HG02981 (cell line): ENCODE measurements at regions not wholly inside any gene's neighbourhood (a gene's known extent, or its start where the extent isn't known, plus 50 kb on each side); places are given as distances from the start of the nearest gene placed in this dataset.

Experiments
- ATAC-seq: cut with Tn5 transposase; IDR thresholded peaks from one replicate; pipeline ENCODE4 v1.9.1; 2021; ENCODE audit warnings: mild to moderate bottlenecking, moderate library complexity; ENCODE audit not compliant: unreplicated experiment

DNA sequence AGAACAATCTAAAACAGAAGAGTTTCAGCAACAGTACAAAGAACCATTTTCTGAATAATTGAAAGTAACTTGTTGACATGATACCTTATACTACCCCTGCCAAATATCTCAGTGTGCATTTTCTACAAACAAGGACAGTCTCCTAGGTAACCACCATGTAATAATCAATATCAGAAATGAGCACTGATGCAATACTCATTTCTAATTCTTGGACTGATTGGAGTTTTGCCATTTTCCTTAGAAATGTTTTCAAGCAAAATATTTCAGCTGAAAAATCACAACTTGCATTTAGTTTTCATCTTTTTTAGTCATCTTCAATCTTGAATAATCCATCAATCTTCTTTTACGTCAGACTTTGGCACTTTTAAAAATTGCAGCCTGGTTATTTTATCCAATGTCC is 420.2 kb downstream of the CDC14C start:
- no peak for ATAC-seq

DNA sequence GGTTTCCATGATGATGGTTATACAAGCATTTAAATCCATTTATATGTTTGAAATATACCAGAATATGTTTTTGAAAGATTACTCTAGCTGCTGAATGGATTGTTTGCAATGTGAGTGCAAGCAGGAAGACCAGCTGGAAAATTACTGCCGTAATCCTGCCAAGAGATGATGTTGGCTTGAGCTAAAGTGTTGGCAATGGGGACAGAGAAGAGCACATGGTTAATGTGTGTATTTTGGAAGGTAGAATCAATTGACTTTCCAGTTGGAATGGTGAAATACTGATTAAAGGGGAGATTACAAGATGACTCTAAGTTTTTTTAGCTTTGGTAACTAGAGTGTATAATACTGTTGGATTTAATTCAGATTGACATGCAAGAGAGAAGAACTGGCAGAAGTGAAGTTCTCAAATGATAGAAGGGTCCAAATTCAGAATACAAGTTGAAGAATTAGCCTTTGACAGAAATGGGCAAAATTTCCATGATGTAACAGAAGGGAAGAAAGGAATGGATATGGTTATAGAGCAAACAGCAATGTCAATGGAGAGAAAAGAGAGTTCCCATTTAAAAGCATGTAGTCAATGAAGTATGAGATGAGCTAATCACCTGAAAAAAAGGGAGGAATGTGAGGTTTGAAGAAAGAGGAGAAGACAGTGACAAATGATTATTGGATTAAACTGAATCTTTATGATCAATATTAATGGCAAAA is 422.0 kb downstream of the CDC14C start:
- no peak for ATAC-seq

DNA sequence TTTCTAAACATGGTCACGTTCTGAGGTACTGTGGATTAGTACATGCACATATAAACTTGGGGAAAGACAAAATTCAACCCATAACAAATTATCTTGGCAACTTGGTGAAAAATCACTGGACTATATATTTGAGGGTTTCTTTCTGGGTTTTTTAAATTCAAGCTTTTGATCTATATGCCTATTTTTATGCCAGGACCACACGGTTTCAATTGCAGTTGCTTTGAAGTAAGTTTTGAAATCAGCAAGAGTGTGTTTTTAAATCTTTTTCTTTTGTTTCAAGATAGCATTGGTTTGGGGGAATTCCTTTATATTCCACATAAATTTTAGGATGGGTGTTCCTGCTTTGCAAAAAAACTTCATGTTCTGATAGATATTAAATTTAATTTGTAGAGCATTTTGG is 406.4 kb upstream of the VWC2 start:
- no peak for ATAC-seq

DNA sequence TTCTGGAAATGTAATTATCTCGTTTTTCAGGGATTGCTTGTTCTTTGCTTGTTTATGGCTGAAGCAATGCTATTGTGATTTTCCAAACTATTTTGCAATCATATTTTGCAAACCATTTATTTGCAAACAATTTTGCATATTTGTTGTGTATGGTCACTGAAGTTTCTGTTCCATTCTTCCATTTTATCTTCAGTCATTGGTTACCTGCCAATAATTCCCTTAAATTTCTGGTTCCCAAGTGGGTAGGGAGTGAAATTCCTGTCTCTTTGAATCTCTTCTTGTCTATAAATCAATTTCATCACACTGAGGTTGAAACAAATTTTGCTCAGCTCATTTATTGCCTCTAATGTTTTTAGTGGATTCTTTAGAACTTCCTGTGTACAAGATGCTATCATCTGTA is 401.7 kb upstream of the VWC2 start:
- ATAC-seq, result no peak

DNA sequence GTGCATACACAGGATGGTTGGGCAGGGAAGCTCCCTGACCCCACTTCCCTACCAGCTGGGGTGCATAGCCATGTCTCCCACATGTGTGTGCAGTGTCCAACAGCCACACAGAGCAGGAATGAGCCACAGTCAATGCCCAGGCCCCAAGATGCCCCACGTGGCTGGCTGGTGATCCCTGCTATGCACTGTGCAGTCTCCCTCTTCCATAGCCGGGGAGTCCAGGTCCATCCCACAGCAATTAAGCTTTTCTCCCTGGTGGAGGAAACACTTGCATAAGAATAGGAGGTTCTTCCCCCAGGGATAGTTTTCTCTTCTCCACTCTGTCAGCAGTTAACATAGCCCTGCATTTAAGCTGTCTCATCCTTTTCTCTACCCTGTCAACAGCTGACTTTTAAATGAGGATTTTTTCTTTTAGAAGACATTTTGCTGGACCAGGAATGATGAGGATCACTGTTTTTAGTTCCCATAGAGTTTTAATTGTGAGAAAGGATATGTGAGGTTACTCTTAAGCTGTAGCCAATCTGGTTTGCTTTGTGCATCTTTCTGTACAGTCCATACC is 396.5 kb upstream of the VWC2 start:
- ATAC-seq, result no peak

DNA sequence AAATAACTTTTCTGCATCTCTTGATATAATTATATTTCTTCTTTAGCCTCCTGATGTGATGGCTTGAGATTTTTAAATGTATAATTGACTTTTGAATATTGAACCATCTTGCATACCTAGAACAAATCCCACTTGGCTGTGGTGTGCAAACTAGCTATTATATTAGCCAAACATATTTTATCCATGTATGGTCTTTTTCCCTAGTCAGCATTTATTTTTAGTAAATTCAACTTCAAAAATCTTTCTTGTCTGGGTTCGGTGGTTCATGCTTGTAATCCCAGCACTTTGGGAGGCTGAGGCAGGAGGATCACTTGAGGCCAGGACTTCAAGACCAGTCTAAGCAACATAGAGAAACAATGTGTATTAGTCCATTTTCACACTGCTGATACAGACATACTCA is 386.6 kb upstream of the VWC2 start:
- no peak for ATAC-seq

DNA sequence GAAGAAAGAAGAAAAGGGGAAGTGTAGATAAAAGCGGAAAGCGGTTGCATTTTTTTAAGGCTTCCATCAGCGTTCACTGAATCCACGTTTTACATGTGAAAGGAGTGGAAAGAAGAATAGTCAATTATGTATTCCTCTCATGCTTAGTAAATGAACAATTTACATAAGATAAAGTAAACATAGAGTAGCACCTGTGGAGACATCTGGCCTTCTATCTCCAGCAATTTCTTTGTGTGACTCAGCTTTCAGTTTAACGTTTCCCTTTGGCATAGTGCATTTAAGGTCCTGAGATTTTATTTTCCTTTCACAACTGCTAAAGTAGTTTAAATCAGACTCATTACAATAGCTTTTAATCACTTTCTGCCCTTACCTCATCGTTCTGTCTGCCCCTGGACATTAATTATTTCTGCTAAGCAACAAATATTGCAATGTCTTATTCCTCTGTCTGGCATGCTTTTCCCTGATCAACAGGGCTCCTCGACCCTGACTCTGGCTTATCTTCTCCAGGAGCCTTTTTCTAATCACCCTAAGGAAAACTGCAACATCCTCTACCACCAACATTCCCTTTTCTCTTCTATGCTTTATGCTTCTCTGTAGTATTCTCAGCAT is 383.5 kb upstream of the VWC2 start:
- no peak for ATAC-seq

DNA sequence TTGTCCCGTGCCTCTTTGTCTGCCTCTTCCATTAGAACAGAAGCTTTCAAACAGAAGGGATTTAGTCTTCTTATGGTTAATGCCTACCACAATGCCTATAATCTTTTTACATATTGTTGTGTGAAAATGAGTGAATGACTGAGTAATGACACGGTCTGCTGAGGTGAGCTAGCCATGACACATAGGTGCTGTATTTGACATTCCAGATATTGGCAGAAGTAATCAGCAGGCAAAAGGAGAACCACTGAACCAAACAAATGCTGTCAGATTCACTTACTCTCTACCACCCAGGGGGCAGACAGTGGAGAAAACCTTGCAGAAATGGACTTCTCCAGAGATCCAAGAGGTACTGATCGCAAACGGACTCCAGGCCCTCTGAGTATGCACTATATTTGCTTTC is 377.2 kb upstream of the VWC2 start:
- no peak for ATAC-seq

DNA sequence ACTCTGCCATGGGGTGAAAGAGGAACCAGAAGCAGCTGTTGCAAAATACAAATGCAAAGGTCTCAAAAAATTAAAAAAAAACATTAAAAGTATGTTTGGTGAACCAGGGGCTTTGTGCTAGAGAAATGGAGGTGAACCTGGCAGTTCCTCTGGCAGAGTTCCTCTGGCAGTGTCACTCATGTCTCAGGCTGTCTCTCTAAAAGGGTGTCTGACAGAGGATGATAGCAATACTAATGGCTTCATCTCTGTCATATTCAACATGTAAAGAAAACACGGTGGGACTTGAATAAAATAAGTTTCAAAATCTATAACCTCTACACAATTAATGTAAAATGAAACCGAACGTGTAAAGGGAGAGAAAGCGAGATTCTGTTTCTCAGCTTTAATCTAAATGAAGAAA is 375.7 kb upstream of the VWC2 start:
- ATAC-seq, result no peak

DNA sequence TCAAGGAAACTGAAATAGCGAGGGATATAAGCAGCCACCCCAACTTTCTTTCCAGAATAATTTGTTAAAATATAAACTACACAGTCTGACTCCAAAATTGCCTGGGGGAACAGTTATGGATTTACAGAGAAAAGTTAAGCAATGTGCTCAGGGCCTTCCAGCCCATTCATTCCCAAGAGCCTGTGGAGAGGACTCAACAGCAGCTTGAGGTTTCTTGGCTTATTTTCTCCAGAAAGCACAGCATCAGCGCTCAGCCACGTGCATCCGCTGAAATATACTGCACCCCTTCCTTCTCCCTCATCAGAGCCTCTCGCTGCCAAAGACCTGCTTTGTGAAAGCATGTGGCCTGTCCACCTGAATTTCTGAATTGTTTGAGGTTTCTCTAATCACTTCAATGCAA is 375.2 kb upstream of the VWC2 start:
- ATAC-seq, result no peak

DNA sequence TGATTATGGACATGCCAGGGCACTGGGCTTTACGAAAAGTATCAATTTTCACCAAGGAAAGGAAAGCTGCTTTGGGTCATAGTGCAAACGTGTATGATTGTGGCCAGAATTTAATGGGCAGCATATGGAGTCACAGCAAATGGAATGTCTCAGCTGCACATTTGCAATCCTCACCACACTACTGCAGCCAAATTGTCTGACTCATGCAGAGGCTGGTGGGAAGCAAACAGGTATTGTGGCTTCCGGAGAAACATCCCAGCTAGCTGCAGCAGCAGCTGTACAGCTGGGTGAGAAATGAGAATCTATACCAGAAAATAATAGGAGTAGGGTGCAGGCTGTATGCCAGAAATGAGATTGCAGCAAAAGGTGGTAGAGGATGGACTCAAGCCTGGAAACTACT is 374.7 kb upstream of the VWC2 start:
- no peak for ATAC-seq

DNA sequence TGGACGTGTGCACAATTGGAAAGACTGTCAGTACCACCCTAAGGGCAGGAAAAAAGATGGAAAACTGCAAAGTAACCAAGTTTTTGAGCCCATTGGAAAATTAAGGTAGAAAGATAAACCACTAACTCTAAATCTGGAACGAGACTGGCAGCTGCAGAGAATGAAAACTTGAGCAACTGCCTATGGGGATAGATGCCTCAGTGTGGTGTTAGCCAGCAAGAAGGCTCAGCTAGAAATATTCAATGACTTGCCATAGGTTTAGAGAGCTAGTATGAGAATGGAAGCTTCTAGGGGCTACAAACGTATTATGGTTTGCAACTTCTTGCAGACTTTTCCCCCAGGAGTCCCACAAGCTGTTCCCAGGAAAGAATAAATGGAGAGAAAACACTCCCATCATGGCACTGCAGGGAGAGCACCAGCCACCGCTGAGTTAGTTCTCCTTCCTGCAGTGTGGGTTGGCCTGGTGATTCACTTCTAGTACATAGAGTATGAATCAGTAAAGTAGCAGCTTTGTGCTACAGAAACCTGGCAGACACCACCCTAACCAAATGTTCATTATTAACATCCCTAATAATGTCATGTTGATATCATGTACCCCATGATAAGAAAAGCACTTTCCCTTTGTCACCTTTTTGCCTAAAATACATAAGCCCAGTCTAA is 372.4 kb upstream of the VWC2 start:
- no peak for ATAC-seq

DNA sequence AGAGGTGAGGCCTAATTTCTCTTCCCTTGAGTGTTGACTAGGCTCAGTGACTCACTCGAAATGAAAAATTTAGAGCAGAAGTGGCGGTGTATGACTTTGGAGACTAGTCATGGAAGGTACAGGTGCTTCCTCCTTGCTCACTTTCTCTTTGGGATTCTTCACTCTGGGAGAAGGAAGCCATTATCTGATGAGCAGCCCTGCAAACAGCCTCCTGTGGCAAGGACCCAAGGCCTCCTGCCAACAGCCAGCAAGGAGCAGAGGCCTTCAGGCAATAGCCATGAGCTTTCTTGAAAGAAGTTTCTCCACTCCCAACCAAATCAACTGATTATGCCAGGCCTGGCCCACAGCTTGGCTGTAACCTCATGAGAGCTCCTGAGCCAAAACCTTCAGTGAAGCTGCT is 369.6 kb upstream of the VWC2 start:
- ATAC-seq, result no peak

DNA sequence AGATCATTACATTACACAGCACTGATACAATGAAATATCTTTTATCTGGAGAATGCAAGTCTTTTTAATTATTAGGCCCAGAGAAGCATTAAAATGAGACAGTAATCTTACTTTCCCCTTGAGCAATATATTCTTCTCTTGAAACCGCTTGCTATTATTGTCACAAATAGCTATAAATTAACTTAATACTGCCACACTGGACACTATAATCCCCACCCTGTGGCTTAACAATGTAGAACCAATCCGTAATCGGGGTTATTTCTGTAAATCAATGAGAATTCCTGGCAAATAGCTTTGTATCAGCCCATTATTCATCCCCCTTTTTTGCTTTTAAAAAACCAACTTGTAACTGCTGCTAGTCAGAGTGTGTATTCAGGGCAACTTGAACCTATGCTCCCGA is 366.2 kb upstream of the VWC2 start:
- ATAC-seq, result no peak

DNA sequence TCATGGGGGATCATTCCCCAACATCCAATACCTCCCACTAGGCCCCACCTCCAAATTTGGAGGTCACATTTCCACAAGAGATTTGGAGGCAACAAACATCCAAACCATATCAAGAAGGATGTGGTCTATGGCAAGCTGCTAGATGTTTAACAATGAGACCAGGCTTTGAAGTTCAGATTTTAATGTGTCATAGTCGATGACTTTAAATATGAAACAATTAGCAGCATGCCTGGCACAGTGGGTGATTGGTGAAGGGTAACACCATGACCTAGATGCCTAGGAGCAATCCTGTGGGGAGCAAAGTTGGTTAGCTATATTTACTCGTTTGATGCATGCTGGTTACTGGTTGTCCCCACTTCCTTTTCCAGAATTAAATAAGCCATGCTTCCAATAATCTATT is 356.4 kb upstream of the VWC2 start:
- ATAC-seq, result no peak

DNA sequence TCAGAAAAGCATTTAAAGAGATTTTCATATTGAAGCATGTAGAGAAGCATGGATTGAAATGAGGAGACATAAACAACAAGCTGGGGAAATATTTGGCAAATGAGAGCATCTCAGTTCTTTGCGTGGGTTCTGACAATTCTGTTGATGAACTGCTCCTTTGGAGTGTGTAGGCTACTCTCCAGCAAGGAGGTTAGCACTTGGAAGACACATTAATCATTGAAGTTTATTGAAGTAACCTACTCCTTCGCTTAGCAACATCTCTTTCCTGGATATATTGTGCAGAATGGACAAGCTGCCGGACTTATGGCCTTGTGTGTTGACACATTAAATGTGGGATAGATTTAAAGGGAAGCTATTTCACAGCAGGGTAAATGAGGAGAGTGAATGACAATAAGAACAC is 354.5 kb upstream of the VWC2 start:
- no peak for ATAC-seq

DNA sequence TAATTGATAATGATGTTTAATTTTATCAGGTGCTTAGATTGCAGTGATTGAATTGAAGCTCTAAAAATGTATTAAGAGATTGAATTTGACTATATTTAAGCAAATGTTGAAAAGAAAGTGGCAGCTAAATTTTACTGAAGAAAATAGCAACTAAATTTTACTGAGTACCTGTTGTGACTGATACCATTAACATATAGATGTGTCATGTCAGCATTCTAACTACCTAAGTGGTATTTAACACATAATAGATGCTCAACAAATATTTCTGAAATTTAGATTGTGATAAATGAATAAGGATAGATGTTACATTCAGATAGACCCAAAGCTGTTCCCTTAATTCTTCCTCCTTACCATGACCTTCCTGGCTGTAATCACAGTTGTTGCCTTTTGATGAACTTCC is 350.9 kb upstream of the VWC2 start:
- no peak for ATAC-seq

DNA sequence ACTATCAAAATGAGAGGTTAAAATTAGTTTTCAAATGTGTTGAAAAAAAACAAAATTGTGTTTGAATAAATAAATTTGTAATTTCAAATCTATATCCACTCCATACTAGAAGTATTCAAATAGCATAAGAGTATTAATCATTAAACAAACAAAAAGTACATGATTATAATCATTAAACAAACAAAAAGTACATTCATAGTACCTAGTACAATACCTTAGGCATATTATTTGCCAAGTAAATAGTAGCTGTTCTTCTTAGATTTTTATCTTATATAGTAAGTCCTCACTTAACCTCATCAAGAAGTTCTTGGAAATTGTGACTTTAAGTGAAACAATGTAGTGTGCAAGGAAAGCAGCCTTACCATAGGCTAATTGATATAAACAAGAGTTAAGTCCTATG is 349.3 kb upstream of the VWC2 start:
- no peak for ATAC-seq

DNA sequence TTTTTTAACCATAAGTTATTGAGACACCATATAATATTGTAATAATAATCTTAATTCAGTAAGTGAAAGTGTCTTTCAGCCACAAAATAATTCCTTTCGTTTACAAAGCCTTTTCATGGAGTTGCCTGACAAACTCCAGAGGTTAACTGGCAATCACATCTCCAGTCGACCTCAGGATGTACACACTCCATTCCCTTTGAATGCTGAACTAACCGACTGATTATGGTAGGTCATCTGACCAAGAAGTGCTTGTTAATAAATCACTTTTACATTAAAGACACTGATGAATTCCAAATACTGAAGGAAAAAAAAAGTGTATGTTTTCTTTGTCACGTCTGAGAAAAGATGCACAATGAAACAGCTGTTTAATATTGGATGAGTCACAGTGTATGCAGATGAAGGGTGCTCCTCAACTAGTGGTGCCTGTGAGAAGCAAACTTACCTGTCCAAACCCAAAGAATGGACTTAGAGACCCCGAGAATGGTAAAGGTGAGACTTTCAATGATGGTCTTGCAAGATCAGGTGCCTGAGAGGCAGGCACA is 348.1 kb upstream of the VWC2 start:
- ATAC-seq, result no peak

DNA sequence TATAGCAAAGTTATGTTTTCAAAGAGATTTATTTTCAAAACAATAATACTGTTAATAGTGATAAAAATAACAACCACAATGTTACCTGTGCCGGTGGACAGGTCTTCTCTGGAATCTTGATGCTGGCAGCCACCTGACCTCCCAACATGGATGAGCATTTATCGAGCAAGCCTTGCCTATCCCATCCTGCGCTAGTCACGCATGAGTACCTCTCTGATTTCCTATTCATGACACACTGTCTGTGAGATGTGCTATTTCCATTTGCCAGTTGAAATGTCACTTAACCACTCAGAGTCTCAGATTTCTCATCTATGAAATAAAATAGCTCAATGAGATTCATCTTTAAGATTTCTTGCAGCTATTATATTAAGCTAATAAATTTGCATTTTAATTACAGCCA is 341.2 kb upstream of the VWC2 start:
- ATAC-seq, result no peak

DNA sequence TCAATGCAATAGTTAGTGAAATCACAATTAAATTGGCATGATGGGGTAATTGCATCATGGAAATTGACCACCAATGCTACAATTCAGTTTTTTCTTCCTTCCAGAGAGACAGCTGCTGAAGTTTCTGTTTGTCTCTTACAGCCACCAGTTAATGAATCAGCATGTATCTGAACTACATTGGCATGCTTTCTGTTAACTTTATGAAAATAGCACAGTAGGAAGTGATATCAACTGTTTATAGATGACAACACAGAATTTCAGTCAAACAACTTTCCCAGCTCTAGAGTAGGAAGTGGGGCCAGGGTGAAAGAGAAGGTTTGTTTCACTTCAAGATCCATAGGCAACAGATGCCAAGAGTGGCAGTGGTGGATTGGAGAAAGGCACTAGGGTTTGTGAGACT is 339.6 kb upstream of the VWC2 start:
- no peak for ATAC-seq

DNA sequence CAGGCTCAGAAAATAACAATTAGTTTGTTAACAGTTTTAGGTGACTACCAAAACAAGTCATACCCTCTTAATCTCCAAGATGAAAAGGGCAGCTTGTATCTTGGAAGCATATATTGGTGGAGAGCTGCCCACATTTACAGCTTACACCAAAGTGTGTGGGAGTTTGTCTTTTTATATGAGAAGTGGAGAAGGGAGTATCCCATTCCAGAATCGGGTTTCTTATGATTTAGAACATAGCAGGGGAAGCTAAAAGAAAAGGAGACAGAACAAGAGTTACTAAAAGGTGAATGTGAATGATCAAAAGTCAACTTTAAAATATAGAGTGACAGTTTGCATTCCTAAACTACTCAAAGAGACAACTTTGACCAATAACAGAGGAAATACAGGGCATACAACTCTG is 338.6 kb upstream of the VWC2 start:
- ATAC-seq, result no peak
